H1 (cell line): ENCODE measurements at regions not wholly inside any gene's neighbourhood (a gene's known extent, or its start where the extent isn't known, plus 50 kb on each side); places are given as distances from the start of the nearest gene placed in this dataset.
"Not testable (repeated sequence)": the region's sequence is repeated elsewhere in the genome, so short reads cannot be mapped to it uniquely, and the experiment has no call there.

Experiments
- CTCF ChIA-PET: fragments of 300-600 bp; sonication (Branson Sonifier 250); formaldehyde crosslinking; loops from one replicate; lab custom pipeline; 2021; ENCODE audit not compliant: partially characterized antibody; lab: Charles Lee
- POLR2A ChIA-PET: fragments of 300-600 bp; sonication (Branson Sonifier 250); formaldehyde crosslinking; loops from one replicate; lab custom pipeline; 2021; ENCODE audit warnings: inconsistent platforms; ENCODE audit not compliant: partially characterized antibody; lab: Charles Lee
- DNase-seq, 2 experiments: peaks; one replicate each; pipeline versions ENCODE4 v3.0.0 to v3.0.0-alpha.2; 2010 to 2022; ENCODE audit warnings: low spot score in 2 of 2, low read depth in 1 of 2, mixed read lengths in 1 of 2
- FAIRE-seq: peaks from 2 replicates; lab custom pipeline; 2011; peaks lifted over from hg19 to GRCh38; lab: Jason Lieb, UNC
- H2AFZ ChIP-seq: 2 replicates; pipeline ENCODE4 v1.8.1; 2012; ENCODE audit warnings: low read length, inconsistent platforms
- H2AK5ac ChIP-seq: 2 replicates; pipeline ENCODE4 v1.6.1; 2013; ENCODE audit warnings: low read depth, low read length
- H2BK120ac ChIP-seq: replicated peaks from 2 replicates; pipeline ENCODE3; 2013; ENCODE audit warnings: low read depth, low read length, inconsistent platforms
- H2BK12ac ChIP-seq: 2 replicates; pipeline ENCODE4 v1.6.1; 2013; ENCODE audit warnings: low read depth, low read length
- H2BK15ac ChIP-seq: 2 replicates; pipeline ENCODE4 v1.6.1; 2013; ENCODE audit warnings: low read length
- H2BK20ac ChIP-seq: 2 replicates; pipeline ENCODE4 v1.6.1; 2013; ENCODE audit warnings: low read length
- H2BK5ac ChIP-seq: 2 replicates; pipeline ENCODE4 v1.6.1; 2013; ENCODE audit warnings: low read depth, low read length
- H3K14ac ChIP-seq: 2 replicates; pipeline ENCODE4 v1.6.1; 2013; ENCODE audit warnings: inconsistent platforms; ENCODE audit not compliant: insufficient read length
- H3K18ac ChIP-seq: 2 replicates; pipeline ENCODE4 v1.6.1; 2013; ENCODE audit warnings: low read length; ENCODE audit errors: extremely low read depth
- H3K23ac ChIP-seq: 2 replicates; pipeline ENCODE4 v1.6.1; 2013; ENCODE audit warnings: inconsistent platforms; ENCODE audit not compliant: insufficient read length
- H3K23me2 ChIP-seq: 2 replicates; pipeline ENCODE4 v1.6.1; 2013; ENCODE audit warnings: low read depth, low read length
- H3K27ac ChIP-seq: 2 replicates; pipeline ENCODE4 v1.6.1; 2011; ENCODE audit warnings: low read depth, low read length, inconsistent platforms
- H3K27me3 ChIP-seq, 4 experiments: replicated peaks in 1 of 4; 1 replicate in 1 of 4; 2 replicates in 3 of 4; pipeline versions ENCODE4 v1.6.1 to v1.8.1; 2011 to 2013; ENCODE audit warnings: low read length in 3 of 4, mild to moderate bottlenecking in 3 of 4, inconsistent platforms in 2 of 4, mixed read lengths in 2 of 4, moderate library complexity in 1 of 4; ENCODE audit not compliant: control insufficient read depth in 3 of 4, insufficient read depth in 3 of 4; ENCODE audit errors: extremely low read depth in 1 of 4
- H3K36me3 ChIP-seq, 4 experiments: 2 replicates each; pipeline versions ENCODE4 v1.6.1 to v1.8.1; 2011 to 2013; ENCODE audit warnings: mild to moderate bottlenecking in 4 of 4, low read length in 3 of 4, moderate library complexity in 2 of 4, control low read depth in 1 of 4, inconsistent platforms in 1 of 4; ENCODE audit not compliant: insufficient read depth in 4 of 4, control insufficient read depth in 2 of 4
- H3K4ac ChIP-seq: replicated peaks from 2 replicates; pipeline ENCODE3; 2013; ENCODE audit warnings: low read length, low read depth, mixed read lengths, inconsistent platforms; ENCODE audit not compliant: insufficient read length
- H3K4me1 ChIP-seq, 4 experiments: replicated peaks in 1 of 4; 1 replicate in 1 of 4; 2 replicates in 3 of 4; pipeline versions ENCODE4 v1.6.1 to v1.8.1; 2011 to 2013; ENCODE audit warnings: low read length in 3 of 4, inconsistent platforms in 2 of 4, mixed read lengths in 1 of 4; ENCODE audit not compliant: insufficient read depth in 4 of 4, control insufficient read depth in 3 of 4
- H3K4me2 ChIP-seq, 2 experiments: 2 replicates each; pipeline versions ENCODE4 v1.6.1 to v1.8.1; 2011 to 2013; ENCODE audit warnings: low read depth in 2 of 2, low read length in 2 of 2, control low read depth in 1 of 2, inconsistent platforms in 1 of 2, mild to moderate bottlenecking in 1 of 2; ENCODE audit not compliant: insufficient read depth in 1 of 2
- H3K4me3 ChIP-seq, 4 experiments: fragments of 200-600, 300-600 bp in 1 of 4; sonication (generic), shearing (Covaris generic), sonication (Bioruptor Twin) in 1 of 4; 2 replicates each; pipeline versions ENCODE4 v1.5.1 to v1.8.1; 2011 to 2016; ENCODE audit warnings: low read length in 4 of 4, low read depth in 3 of 4, control low read depth in 2 of 4, inconsistent platforms in 2 of 4, mild to moderate bottlenecking in 2 of 4, mixed read lengths in 1 of 4, moderate library complexity in 1 of 4; ENCODE audit not compliant: insufficient read depth in 2 of 4; ENCODE audit errors: extremely low read depth in 1 of 4
- H3K56ac ChIP-seq: replicated peaks from 2 replicates; pipeline ENCODE3; 2013; ENCODE audit warnings: low read depth, mild to moderate bottlenecking, mixed read lengths, low read length, inconsistent platforms; ENCODE audit not compliant: insufficient read length
- H3K79me1 ChIP-seq: 2 replicates; pipeline ENCODE4 v1.6.1; 2013; ENCODE audit warnings: low read depth, low read length, control low read depth
- H3K79me2 ChIP-seq, 2 experiments: 2 replicates each; pipeline versions ENCODE4 v1.6.1 to v1.8.1; 2012 to 2013; ENCODE audit warnings: low read length in 2 of 2, mild to moderate bottlenecking in 2 of 2, inconsistent platforms in 1 of 2; ENCODE audit not compliant: insufficient read depth in 2 of 2, control insufficient read depth in 1 of 2
- H3K9ac ChIP-seq, 4 experiments: replicated peaks in 1 of 4; 1 replicate in 1 of 4; 2 replicates in 3 of 4; pipeline versions ENCODE4 v1.6.1 to v1.8.1; 2011 to 2013; ENCODE audit warnings: low read depth in 3 of 4, low read length in 3 of 4, control low read depth in 2 of 4, mild to moderate bottlenecking in 2 of 4, moderate library complexity in 2 of 4, inconsistent platforms in 1 of 4; ENCODE audit errors: extremely low read depth in 1 of 4
- H3K9me3 ChIP-seq, 2 experiments: 2 replicates each; pipeline versions ENCODE4 v1.6.1 to v1.8.1; 2012 to 2013; ENCODE audit warnings: mild to moderate bottlenecking in 2 of 2, moderate library complexity in 2 of 2, control low read depth in 1 of 2, inconsistent platforms in 1 of 2, low read depth in 1 of 2, low read length in 1 of 2, mixed read lengths in 1 of 2; ENCODE audit not compliant: insufficient read depth in 2 of 2
- H4K20me1 ChIP-seq, 2 experiments: replicated peaks in 1 of 2; 2 replicates each; pipeline versions ENCODE3 to v1.8.1; 2011 to 2013; ENCODE audit warnings: inconsistent platforms in 2 of 2, low read length in 2 of 2, mild to moderate bottlenecking in 1 of 2; ENCODE audit not compliant: insufficient read depth in 2 of 2, control insufficient read depth in 1 of 2
- H4K5ac ChIP-seq: 2 replicates; pipeline ENCODE4 v1.6.1; 2013; ENCODE audit warnings: low read length, low read depth, mixed read lengths, inconsistent platforms; ENCODE audit not compliant: insufficient read length
- H4K8ac ChIP-seq: 2 replicates; pipeline ENCODE4 v1.8.0; 2013; ENCODE audit warnings: mild to moderate bottlenecking, moderate library complexity, low read length, inconsistent platforms; ENCODE audit not compliant: insufficient read depth; ENCODE audit errors: extremely low read depth
- H4K91ac ChIP-seq: replicated peaks from 2 replicates; pipeline ENCODE3; 2013; ENCODE audit warnings: low read length, mixed read lengths, inconsistent platforms; ENCODE audit not compliant: insufficient read length
- NANOG ChIP-seq: IDR thresholded peaks from 2 replicates; pipeline ENCODE4 v1.6.1; 2011; ENCODE audit warnings: low read length, low read depth, mild to moderate bottlenecking, inconsistent platforms; ENCODE audit not compliant: insufficient read depth, poor library complexity, severe bottlenecking
- POU5F1 ChIP-seq: IDR thresholded peaks from 2 replicates; pipeline ENCODE4 v1.6.1; 2011; ENCODE audit warnings: low read depth, mild to moderate bottlenecking, low read length, moderate library complexity
- YY1 ChIP-seq: IDR thresholded peaks from 2 replicates; pipeline ENCODE4 v1.6.1; 2011; ENCODE audit warnings: low read depth, mild to moderate bottlenecking, low read length
- ZNF274 ChIP-seq: IDR thresholded peaks from 2 replicates; pipeline ENCODE4 v1.7.0; 2012; ENCODE audit warnings: low read length, borderline replicate concordance; ENCODE audit errors: extremely low read depth
- WGBS, 2 experiments: shearing (Covaris generic) in 1 of 2; methylation state at CpG; one replicate each; pipeline versions ENCODE4 v1.1.6 to v1.1.7; 2013 to 2015; ENCODE audit warnings: low lambda C conversion rate in 2 of 2, mixed read lengths in 2 of 2, inconsistent platforms in 1 of 2, low coverage in 1 of 2, missing lambda C conversion rate in 1 of 2; ENCODE audit not compliant: insufficient replicate concordance in 2 of 2, insufficient coverage in 1 of 2, insufficient read length in 1 of 2; ENCODE audit errors: extremely low coverage in 1 of 2, missing lambda C conversion rate in 1 of 2; 5-methylcytosine and 5-hydroxymethylcytosine counted together
- TF ChIP-seq, protein P1 (sequence below): IDR thresholded peaks from 2 replicates; pipeline ENCODE4 v1.6.1; 2012; ENCODE audit warnings: inconsistent platforms

DNA sequence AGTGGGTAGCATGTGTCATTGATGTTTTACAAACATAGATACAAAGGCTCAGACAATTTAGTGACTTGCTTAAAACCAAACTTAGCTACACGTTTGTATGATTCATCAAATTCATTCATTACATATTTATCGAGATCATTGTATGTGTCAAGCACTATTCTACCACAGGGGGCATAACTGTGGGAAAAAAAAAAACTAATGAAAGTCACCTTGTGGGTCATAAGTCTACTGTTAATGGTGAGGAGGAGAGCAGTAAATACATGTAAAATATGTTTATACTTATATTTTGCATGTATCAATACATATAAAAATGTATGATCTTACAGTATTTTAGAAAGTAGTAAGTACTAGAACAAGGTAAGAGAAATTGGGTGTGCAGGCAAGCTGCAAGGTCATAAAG lies 933.8 kb downstream of the IPMK start (continued):
- TF ChIP-seq, protein P1, sequence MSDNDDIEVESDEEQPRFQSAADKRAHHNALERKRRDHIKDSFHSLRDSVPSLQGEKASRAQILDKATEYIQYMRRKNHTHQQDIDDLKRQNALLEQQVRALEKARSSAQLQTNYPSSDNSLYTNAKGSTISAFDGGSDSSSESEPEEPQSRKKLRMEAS = no peak
- TF ChIP-seq ZNF274 = no peak
- TF ChIP-seq YY1 = no peak
- TF ChIP-seq NANOG = no peak
- no peak for TF ChIP-seq POU5F1

DNA sequence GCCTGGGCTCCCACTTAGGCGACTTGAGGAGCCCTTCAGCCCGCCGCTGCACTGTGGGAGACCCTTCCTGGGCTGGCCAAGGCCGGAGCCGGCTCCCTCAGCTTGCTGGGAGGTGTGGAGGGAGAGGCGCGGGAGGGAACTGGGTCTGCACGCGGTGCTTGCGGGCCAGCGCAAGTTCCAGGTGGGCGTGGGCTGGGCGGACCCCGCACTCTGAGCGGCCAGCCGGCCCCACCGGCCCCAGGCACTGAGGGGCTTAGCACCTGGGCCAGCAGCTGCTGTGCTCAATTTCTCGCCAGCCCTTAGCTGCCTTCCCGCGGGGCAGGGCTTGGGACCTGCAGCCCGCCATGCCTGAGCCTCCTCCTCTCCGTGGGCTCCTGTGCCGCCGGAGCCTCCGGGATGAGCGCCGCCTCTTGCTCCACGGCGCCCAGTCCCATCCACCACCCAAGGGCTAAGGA lies 946.3 kb downstream of the IPMK start:
- H3K9ac ChIP-seq, H3K56ac ChIP-seq, H2BK15ac ChIP-seq, POLR2A ChIA-PET, H2BK12ac ChIP-seq, H2BK120ac ChIP-seq, H2BK20ac ChIP-seq, H3K79me2 ChIP-seq, H3K14ac ChIP-seq, H3K4ac ChIP-seq, H3K4me1 ChIP-seq, H4K8ac ChIP-seq, H3K36me3 ChIP-seq, H3K27me3 ChIP-seq, H2BK5ac ChIP-seq, H3K23me2 ChIP-seq, H3K79me1 ChIP-seq, H3K9me3 ChIP-seq, H3K18ac ChIP-seq, H2AFZ ChIP-seq, CTCF ChIA-PET, H4K5ac ChIP-seq, H2AK5ac ChIP-seq, H3K4me3 ChIP-seq, H3K27ac ChIP-seq, H4K20me1 ChIP-seq, FAIRE-seq, H3K4me2 ChIP-seq, H3K23ac ChIP-seq, DNase-seq, H4K91ac ChIP-seq: not testable (repeated sequence)
- 92% methylated on average over 25 of the region's 29 CpGs; no CpG with 5 or more reads in 1 of the 2 experiments for WGBS, 2 experiments
